HuH-7.5 (cell line): ENCODE measurements at regions not wholly inside any gene's neighbourhood (a gene's known extent, or its start where the extent isn't known, plus 50 kb on each side); places are given as distances from the start of the nearest gene placed in this dataset.
"Not testable (repeated sequence)": the region's sequence is repeated elsewhere in the genome, so short reads cannot be mapped to it uniquely, and the experiment has no call there.

Experiments
- DNase-seq: peaks from one replicate; pipeline ENCODE4 v3.0.0; 2011; ENCODE audit warnings: low spot score

DNA sequence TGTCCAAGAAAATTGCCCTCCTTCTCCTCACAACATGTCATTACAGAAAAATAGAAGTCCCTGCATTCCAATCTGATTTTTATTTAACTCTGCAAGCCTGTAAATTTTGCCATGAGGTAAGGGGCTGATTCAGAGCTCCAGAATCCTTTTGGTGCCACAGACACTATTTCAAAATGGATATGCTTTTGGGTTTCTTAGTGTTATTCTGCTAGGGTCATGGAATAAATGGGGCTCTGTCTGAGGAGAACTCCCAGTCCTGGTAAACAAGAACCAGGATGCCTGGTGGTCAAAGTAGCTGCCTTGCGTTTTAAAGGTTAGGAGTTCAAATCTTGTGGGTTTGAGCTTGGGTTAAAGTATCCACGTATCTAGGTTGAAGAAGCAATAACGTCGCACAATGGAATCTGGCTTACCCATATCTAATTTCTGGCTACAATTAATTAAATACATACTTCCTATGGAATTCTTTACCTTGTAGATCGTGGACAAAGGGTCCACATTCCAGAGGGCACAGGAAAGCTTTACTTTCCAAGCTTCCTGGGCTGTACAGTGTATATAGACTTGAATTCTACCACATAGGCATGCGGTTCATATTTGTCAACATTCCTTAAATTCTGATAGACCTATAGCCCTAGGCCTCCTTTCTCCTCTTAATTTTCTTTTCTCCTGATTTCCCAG, 98.0 kb upstream of the CDC42BPA start:
- no peak for DNase-seq

DNA sequence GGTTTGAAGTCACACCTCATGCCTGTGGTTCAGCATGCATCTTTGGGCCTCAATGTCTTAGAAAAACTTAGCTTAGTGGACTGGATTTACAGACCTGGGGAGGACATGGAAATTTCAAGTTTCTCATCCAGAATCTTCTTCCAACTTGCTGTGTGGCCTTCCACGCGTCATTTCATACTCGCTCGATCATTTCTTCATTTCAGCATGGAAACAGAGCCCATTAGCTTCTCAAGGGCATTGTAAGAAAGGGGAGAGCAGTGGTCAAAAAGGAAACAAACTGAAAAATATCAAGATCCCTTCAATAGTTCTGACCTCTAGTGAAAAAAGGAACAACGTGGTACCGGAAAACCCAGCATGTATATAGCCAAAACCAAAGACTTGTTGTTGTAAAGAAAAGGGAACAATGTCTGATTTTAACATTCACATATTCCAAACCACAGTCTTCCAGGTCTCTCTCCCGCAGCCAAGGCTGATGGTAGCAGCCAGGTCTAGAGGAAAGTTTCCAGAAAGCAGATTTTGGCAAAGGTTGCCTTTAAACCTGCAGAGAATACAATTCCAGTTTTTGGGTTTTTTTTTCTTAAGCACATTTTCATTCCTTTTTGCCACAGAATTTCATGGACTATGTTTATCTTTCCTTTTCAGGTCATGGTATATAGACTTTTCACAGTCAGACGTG, 97.0 kb upstream of the CDC42BPA start:
- no peak for DNase-seq

DNA sequence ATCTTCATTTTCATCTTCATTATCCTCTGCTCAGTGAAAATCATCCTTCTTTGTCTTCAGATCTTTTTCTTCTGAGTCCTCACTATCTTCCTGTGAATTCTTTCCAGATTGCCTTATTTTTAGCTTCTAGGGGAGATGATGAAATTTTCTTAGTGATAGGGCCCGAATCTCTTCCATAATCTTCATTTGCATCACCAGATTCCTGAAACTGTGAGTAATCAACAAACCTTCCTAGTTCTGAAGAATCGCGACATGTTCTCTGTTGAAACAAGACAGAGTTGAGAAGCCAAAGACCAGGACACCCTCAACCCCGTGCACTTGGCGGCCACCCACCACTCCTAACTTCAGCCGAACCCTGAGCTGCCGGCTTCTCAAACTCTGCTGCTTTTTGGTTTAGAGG, 92.8 kb upstream of the CDC42BPA start:
- DNase-seq = no peak

DNA sequence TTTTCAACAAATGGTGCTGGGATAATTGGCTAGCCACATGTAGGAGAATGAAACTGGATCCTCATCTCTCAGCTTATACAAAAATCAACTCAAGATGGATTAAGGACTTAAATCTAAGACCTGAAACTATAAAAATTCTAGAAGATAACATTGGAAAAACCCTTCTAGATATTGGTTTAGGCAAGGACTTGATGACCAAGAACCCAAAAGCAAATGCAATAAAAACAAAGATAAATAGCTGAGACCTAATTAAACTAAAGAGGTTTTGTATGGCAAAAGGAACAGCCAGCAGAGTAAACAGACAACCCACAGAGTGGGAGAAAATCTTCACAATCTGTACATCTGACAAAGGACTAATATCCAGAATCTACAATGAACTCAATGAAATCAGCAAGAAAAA, 88.0 kb upstream of the CDC42BPA start:
- DNase-seq = not testable (repeated sequence)

DNA sequence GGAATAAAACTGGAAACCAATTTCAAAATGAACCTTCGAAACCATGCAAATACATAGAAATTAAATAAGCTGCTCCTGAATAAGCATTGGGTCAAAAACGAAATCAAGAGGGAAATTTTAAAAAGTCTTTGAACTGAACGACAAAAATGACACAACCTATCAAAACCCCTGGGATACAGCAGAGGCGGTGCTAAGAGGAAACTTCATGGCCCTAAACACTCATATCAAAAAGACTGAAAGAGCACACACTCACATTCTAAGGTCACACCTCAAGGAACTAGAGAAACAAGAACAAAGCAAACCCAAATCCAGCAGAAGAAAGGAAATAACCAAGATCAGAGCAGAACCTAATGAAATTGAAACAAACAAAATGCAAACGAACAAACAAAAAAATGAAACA, 85.2 kb upstream of the CDC42BPA start:
- DNase-seq = no peak

DNA sequence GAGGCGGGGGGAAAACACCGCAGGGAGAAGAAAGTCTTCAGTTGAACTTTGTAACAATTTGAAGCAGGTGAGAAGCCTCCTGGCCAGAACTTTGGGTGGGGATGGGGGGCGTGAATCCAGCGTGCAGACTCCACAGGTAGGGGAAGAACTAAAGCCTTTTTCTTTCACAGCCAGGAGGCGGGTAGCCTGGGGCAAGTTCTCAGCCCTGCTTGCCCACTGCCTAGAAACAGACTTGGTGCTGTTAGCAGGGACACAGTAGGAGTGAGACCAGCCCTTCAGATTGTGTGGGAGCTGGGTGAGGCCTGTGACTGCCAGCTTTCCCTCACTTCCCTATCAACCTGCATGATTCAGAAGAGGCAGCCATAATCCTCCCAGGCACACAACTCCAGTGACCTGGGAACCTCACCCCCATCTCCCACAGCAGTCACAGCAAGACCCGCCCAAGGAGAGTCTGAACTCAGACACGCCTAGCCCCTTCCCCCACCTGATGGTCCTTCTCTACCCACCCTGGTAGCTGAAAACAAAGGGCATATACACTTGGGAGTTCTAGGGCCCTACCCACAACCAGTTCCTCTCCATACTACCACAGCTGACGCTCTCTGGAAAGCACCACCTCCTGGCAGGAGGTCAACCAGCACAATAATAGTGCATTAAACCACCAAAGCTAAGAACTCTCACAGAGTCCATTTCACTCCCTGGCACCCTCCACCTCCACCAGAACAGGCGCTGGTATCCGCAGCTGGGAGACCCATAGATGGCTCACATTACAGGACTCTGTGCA, 83.5 kb upstream of the CDC42BPA start:
- no peak for DNase-seq

DNA sequence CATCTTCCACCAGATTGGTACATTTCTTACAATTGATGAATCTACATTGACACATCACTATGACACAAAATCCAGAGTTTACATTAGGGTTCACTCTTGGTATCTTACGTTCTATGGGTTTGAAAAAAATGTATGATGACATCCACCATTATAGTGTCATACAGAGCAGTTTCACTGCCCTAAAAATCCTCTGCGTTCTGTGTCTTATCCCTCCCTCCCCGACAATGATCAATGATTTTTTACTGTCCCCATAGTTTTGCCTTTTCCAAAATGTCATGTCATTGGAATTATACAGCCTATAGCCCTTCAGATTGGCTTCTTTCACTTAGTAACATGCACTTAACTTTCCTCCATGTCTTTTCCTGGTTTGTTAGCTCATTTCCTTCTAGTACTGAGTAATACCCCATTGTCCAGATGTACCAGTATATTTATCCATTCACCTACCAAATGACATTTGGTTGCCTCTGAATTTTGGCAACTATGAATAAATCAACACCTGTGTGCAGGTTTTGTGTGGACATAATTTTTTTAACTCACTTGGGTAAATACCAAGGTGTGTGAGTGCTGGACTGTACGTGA, 80.9 kb upstream of the CDC42BPA start:
- DNase-seq = no peak

DNA sequence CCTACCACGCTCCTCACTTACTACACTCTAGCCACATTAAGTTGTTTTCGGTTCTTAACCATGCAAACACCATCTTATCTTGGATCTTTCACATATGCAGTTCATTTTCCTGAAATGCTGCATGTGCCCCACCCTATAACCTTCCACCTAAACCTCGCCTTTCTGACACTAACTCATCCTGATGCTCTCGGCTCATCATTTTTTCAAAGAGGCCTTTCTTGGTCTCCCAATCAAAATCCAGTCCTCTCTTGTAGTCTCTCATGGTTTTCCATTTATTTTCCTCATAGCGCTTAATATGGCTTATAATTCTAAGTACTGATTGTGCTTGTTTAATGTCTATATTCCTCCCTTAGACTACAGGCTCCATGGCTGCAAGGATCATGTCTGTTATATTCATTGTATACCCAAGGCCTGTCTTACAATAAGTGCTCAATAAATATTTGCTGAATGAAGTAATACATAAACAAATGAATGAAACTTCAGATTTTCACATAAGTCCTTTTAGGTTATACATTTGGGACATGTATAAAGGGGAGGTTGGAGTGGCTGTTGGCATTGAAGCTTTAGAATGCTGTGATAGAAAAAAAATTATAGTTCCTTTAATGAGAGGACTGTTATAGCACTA, 79.2 kb upstream of the CDC42BPA start:
- no peak for DNase-seq

DNA sequence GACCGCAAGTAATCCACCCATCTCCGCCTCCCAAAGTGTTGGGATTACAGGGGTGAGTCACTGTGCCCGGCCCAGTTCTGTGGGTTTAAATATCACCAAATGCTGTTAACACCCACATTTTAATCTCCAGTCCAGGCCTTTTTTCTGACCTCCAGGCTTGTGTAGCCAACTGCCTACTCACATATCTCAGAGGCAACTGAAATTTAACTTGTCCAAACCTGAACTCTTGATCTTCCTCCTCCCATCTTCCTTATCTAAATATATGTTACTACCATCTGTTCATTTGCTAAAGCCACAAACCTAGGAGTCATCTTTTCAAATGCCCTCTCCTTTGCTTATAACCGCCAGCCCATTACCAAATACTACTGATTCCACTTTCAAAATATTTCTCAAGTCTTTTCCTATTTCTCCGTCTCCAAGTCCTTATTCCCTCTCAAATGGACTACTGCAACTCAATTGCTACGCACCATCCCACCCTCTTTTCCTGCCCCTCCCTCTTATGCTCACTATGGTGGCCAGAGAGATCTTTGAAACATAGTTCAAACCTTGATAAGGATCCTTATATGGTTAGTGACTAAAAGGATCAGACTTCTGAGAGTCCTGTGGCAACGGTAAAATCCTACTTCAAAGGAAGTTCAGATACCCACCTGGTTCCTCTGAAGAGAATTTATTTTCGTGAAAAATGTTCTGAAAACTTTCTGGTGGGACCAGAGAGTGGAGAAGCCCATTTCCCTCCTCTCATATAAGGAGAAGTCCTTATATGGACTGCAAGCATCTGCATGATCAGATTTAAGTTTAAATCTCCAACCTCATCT, 78.5 kb upstream of the CDC42BPA start:
- DNase-seq = no peak

DNA sequence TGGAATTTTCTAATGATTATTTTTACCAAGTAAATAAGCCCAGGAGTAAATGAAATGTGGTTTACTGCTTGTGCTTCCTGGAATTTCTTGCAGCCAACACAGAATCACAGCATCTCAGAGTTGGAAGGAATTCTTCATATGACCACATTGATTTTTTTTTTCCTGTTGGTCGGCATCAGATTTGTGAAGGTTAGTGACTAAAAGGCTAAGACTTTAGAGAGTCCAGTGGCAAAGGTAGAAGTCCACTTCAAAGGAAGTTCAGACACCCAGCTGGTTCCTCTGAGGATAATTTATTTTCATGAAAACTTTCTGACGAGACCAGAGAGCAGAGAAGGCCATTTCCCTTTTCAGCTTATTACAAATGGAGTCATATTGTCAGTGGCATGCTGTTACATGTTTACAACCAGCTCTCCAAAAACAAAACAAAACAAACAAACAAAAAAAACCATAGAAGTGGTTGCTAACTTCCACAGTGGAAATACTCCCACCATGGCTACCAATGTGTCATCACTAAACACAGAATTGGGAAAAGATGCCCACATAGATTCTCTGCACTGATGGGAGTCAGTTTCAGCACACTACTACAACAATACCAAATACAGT, 77.2 kb upstream of the CDC42BPA start:
- no peak for DNase-seq

DNA sequence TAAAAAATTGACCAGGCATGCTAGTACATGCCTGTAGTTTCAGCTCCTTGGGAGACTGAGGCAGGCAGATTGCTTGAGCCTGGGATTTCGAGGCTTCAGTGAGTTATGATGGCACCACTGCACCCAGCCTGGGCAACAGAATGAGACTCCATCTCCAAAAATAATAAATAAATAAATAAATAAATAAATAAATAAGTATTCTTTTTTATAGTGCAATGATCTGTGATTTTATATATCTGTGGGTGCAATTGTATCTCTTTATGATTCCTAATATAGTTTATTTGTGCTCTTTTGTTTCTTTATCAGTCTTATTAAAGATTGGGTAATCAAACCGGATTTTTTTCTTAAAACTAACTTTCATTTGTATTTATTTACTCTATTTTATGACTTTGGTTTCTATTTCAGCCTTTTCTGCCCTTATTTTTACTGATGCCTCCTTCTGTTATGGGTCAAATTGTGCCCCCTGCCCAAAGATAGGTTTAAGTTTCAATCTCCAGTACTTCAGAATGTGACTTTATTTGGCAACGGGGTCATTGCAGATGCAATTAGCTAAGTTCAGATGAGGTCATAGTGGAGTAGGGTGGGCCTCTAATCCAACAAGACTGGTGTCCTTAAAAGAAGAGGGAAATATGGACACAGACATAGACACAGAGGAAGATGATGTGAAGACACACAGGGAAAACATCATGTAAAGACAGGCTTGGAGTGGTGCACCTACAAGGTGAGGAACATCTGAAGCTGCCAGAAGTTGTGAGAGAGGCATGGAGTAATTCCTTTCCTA, 74.9 kb upstream of the CDC42BPA start:
- DNase-seq = no peak

DNA sequence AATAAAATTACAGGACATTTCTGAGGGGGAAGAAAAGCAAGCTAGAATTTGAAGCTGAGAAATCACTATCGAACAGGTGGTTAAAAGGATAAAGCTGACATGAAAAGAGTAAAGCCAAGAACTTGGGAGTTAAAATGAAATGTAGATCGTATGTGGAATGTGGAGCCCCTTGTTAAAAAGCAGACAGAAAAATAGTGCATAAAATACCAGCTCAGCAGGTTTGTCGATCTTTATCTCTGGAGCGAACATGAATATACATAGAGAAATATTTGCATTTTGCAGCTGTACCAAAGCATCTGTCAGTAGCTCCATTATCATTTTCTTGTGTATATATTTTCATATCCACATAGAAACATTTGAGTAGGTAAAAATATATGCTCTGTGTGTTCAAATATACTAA, 73.6 kb upstream of the CDC42BPA start:
- no peak for DNase-seq

DNA sequence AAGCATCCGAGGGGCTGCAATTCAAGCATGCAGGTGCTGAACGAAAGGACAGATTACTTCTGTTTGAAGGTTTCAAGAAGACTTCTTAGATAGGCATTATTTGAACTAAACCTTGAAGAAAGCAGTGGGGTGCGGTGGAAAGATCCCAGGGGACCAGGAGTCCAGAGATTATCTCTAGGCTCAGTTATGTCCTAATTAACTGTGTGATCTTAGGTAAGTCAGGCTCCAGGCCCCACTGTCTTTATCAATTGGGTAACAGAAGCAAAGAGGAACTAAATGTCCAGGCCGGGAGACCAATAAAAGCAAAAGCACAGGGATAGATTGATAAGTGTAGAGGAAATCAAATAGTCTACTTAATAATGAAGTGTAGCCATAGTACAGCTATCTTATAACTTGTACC, 72.9 kb upstream of the CDC42BPA start:
- no peak for DNase-seq

DNA sequence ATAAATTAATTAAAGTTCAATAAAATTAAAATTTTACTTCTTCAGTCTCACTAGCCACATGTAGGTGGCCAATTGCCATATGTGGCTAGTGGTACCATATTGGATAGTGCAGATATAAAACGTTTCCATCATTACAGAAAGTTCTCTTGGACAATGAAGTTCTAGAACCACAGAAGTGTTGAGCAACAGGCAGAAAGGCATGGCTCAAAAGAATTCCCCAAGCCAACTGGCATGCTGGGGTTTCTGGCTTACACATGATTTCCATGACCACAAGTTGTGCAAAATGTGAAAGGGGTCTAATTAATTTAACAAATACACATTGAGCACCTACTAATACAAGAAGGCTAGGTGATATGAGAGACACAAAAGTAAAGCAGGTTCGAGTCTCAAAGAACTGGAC, 72.2 kb upstream of the CDC42BPA start:
- no peak for DNase-seq

DNA sequence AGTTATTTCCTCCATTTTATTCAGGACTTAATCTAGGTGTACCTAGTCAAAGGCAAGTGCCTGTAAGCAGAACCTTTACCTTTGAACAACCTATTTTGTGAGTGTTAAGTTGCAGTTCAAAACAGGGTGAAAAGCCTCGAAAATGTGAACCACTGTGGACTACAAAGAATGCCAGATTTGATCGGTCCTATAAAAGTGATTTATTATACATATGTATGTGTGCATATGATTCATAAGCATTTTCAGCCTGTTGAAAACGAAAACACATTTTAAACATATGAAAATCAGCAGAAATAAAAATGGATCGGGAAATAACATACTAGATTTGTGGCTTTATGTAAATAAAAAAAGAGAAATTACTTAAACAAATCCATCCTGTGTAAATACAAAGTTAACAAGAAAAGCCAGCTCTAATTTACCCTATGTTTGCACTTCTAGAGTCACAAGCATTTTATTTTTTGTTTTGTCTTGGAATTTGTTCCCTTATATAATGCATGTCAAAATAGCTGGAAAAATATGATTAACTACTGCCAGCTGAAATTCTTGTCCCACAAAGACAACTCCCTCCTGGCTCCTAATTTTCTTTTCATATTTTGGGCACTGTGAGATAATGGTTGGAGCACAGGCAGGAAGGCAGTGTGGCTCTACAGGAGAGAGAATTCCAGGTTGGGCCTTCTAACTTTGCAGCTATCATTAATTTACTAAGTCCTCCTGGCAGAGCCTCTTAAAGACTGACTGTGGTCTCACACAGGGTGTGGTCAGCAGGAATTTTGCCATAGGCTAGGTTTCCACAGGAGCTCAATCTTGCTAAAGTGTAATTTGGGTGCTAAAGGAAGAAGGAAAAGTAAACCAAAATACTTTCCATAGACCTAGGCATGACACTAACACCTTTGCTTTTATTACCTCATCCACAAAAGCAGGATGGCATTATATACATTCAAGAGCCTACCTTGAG, 70.2 kb upstream of the CDC42BPA start:
- no peak for DNase-seq

DNA sequence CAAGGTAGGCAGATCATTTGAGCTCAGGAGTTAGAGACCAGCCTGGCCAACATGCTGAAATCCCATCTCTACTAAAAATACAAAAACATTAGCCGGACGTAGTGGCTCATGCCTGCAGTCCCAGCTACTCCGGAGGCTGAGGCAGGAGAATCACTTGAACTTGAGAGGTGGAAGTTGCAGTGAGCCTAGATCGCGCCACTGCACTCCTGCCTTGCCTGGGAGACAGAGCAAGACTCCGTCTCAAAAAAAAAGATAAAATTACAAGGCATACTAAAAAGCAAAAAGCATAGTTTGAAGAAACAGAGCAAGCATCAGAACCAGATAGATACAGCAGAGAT, 61.2 kb upstream of the CDC42BPA start:
- DNase-seq = no peak

DNA sequence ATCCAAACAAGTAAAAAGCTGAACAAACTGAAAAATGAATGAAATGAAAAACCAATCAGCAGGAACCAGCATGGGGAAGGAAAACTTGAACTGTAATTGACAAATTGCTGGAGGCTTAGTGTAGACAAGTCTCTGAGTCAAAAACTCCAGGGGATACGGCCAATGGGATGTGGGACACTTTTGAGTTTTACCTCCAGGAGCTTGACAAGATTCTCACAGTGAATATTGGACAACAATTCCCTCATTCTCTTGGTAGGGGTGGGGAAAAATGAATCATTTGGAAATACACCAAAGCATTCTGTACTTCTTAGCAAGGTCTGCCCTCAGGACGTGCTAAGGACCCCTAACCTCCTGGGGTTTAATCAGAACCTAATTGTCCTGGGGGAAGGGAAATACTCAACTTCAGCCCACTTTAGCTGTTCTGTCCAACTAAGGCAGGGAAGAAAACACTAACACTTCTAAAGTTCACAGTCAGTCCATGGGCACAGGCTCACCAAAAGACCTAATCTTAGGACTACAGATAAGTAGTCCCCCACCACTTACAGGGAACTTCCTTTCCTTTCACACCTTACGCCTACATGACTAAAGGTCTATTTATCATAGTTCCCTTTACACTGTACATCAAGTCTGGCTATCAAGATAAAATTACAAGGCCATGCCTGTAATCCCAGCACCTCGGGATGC, 60.7 kb upstream of the CDC42BPA start:
- no peak for DNase-seq

DNA sequence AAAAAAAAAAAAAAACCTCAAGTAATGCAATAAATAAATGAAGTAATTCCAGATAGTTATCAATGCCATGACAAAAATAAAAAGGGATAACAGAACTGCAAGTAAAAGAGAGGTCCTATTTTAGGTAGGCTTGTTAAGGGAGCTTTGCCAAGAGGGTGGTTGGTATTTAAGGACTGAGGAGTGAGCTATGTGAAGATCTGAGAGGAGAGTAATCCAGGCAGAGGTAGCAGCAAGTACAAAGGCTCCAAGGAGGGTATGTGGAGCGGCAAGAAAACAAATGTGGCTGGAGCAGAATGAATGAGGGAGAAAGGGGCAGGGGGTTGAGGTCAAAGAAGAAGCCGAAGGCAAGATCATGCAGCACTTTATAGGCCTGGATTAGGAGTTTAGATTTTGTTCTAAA, 59.9 kb upstream of the CDC42BPA start:
- no peak for DNase-seq

DNA sequence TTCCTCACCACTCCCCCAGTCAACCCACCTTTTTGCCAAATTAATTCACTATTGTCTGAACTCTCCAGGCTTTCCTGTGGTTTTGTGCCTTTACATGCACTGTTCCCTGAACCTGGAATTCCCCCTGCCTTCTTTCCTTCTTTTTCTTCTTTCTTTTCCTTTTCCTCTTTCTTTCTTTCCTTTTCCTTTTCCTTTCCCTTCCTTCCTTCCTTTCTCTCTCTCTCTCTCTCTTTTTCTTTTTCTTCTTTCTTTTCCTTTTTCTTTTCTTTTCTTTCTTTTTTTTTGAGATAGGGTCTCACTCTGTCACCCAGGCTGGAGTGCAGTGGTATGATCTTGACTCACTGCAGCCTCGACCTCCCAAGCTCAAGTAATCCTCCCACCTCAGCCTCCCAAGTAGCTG, 56.6 kb upstream of the CDC42BPA start:
- DNase-seq = no peak
